ENCODE measurements at regions not wholly inside any gene's neighbourhood (a gene's known extent, or its start where the extent isn't known, plus 50 kb on each side); places are given as distances from the start of the nearest gene placed in this dataset.

- TF ChIP-seq CTCF (conservative IDR thresholded peaks at IDR 0.05; ENCODE audit: low read depth, low read length) (no peak), POLR2A (IDR thresholded peaks at IDR 0.05; ENCODE audit: low read depth, low read length) (no peak), RFX5 (IDR thresholded peaks at IDR 0.05; ENCODE audit: low read depth, low read length) (no peak), BHLHE40 (IDR thresholded peaks at IDR 0.05; ENCODE audit: low read depth, low read length) (no peak), RAD21 (IDR thresholded peaks at IDR 0.05; ENCODE audit: low read length) (no peak), RCOR1 (IDR thresholded peaks at IDR 0.05; ENCODE audit: insufficient replicate concordance, low read length) (no peak), FOS (IDR thresholded peaks at IDR 0.05; ENCODE audit: low read depth, low read length) (no peak), MXI1 (IDR thresholded peaks at IDR 0.05; ENCODE audit: borderline replicate concordance, low read depth, low read length) (no peak), MAFK (IDR thresholded peaks at IDR 0.05; ENCODE audit: low read depth, low read length) (no peak), CEBPB (IDR thresholded peaks at IDR 0.05; ENCODE audit: low read depth, low read length) (no peak), USF2 (IDR thresholded peaks at IDR 0.05; ENCODE audit: low read depth, low read length) (no peak)
Observed at GRCh38 chr4:166386491-166387360, 513.7 kb downstream of the TLL1 start.

Data from IMR-90 (cell line).